ENCODE measurements at regions not wholly inside any gene's neighbourhood (a gene's known extent, or its start where the extent isn't known, plus 50 kb on each side); places are given as distances from the start of the nearest gene placed in this dataset.

- no peak for DNase-seq (ENCODE audit: low read depth in 2 of 3, low spot score in 2 of 3)
Observed at GRCh38 chr1:29532751-29533150, 296.4 kb downstream of the PTPRU start.

GRCh38 chr1:29532285-29532684 lies 296.0 kb downstream of the PTPRU start:
- no peak for DNase-seq (ENCODE audit: low read depth in 2 of 3, low spot score in 2 of 3)

- DNase-seq (ENCODE audit: low read depth in 2 of 3, low spot score in 2 of 3) = no peak
Observed at GRCh38 chr1:29531596-29531995, 295.3 kb downstream of the PTPRU start.

- no peak for DNase-seq (ENCODE audit: low read depth in 2 of 3, low spot score in 2 of 3)
Observed at GRCh38 chr1:29529677-29530278, 293.5 kb downstream of the PTPRU start.

GRCh38 chr1:29527314-29528004 lies 291.1 kb downstream of the PTPRU start:
- DNase-seq (ENCODE audit: low read depth in 2 of 3, low spot score in 2 of 3) = no peak

- no peak for DNase-seq (ENCODE audit: low read depth in 2 of 3, low spot score in 2 of 3)
Observed at GRCh38 chr1:29525941-29526340, 289.6 kb downstream of the PTPRU start.

- no peak for DNase-seq (ENCODE audit: low read depth in 2 of 3, low spot score in 2 of 3)
Observed at GRCh38 chr1:29524285-29525065, 288.2 kb downstream of the PTPRU start.

GRCh38 chr1:29523576-29523975 lies 287.3 kb downstream of the PTPRU start:
- DNase-seq (ENCODE audit: low read depth in 2 of 3, low spot score in 2 of 3) = no peak

GRCh38 chr1:29523136-29523535 lies 286.8 kb downstream of the PTPRU start:
- no peak for DNase-seq (ENCODE audit: low read depth in 2 of 3, low spot score in 2 of 3)

GRCh38 chr1:29521811-29522580 lies 285.7 kb downstream of the PTPRU start:
- no peak for DNase-seq (ENCODE audit: low read depth in 2 of 3, low spot score in 2 of 3)

- no peak for DNase-seq (ENCODE audit: low read depth in 2 of 3, low spot score in 2 of 3)
Observed at GRCh38 chr1:29521438-29521715, 285.1 kb downstream of the PTPRU start.

GRCh38 chr1:29520571-29521437 lies 284.5 kb downstream of the PTPRU start:
- no peak for DNase-seq (ENCODE audit: low read depth in 2 of 3, low spot score in 2 of 3)

- no peak for DNase-seq (ENCODE audit: low read depth in 2 of 3, low spot score in 2 of 3)
Observed at GRCh38 chr1:29519788-29520110, 283.4 kb downstream of the PTPRU start.

- DNase-seq (ENCODE audit: low read depth in 2 of 3, low spot score in 2 of 3) = no peak
Observed at GRCh38 chr1:29519108-29519787, 282.9 kb downstream of the PTPRU start.

- no peak for DNase-seq (ENCODE audit: low read depth in 2 of 3, low spot score in 2 of 3)
Observed at GRCh38 chr1:29518183-29518835, 282.0 kb downstream of the PTPRU start.

- DNase-seq (ENCODE audit: low read depth in 2 of 3, low spot score in 2 of 3) = no peak
Observed at GRCh38 chr1:29517251-29518086, 281.1 kb downstream of the PTPRU start.

GRCh38 chr1:29516063-29516820 lies 279.9 kb downstream of the PTPRU start:
- DNase-seq (ENCODE audit: low read depth in 2 of 3, low spot score in 2 of 3) = no peak
